SK-N-SH treated with all-trans-retinoic acid at 6 μM for 48 hours (cell line): ENCODE measurements at regions not wholly inside any gene's neighbourhood (a gene's known extent, or its start where the extent isn't known, plus 50 kb on each side); places are given as distances from the start of the nearest gene placed in this dataset.

Source experiments
- ATAC-seq: fragments of 200-7000 bp; cut with Tn5 transposase; 3 replicates; pipeline ENCODE4 v1.9.1; 2020; ENCODE audit warnings: mild to moderate bottlenecking, moderate library complexity
- ARNTL ChIP-seq: fragments of 450-650 bp; formaldehyde crosslinking; IDR thresholded peaks from 2 replicates; pipeline ENCODE4 v1.5.0; 2020; ENCODE audit warnings: low read depth, mild to moderate bottlenecking, moderate library complexity, borderline replicate concordance
- BACH2 ChIP-seq: fragments of 250-450 bp; sonication (Bioruptor Pico); IDR thresholded peaks from 2 replicates; pipeline ENCODE4 v1.9.0; 2021; ENCODE audit warnings: mild to moderate bottlenecking, borderline replicate concordance
- CSDC2 ChIP-seq: fragments of 250-450 bp; sonication (Bioruptor Pico); IDR thresholded peaks from 2 replicates; pipeline ENCODE4 v1.5.0; 2020; ENCODE audit warnings: mild to moderate bottlenecking, moderate library complexity
- GLIS3 ChIP-seq: fragments of 250-450 bp; sonication (Bioruptor Pico); IDR thresholded peaks from 2 replicates; pipeline ENCODE4 v1.5.0; 2020; ENCODE audit warnings: mild to moderate bottlenecking, moderate library complexity
- ISL1 ChIP-seq: fragments of 250-450 bp; sonication (Bioruptor Pico); IDR thresholded peaks from 2 replicates; pipeline ENCODE4 v2.1.2; 2022; ENCODE audit warnings: mild to moderate bottlenecking, moderate library complexity
- OSR1 ChIP-seq: fragments of 250-450 bp; sonication (Bioruptor Pico); IDR thresholded peaks from 2 replicates; pipeline ENCODE4 v1.8.0; 2022; ENCODE audit warnings: moderate library complexity, mild to moderate bottlenecking, inconsistent platforms
- PPARA ChIP-seq: fragments of 250-450 bp; sonication (Bioruptor Pico); IDR thresholded peaks from 2 replicates; pipeline ENCODE4 v1.5.0; 2020; ENCODE audit warnings: mild to moderate bottlenecking, borderline replicate concordance
- RARB ChIP-seq: fragments of 250-450 bp; sonication (Bioruptor Pico); IDR thresholded peaks from 2 replicates; pipeline ENCODE4 v1.8.0; 2021; ENCODE audit warnings: mild to moderate bottlenecking, moderate library complexity
- SNAI2 ChIP-seq: fragments of 250-450 bp; sonication (Bioruptor Pico); IDR thresholded peaks from 2 replicates; pipeline ENCODE4 v1.5.0; 2020; ENCODE audit warnings: mild to moderate bottlenecking, moderate library complexity
- TCF4 ChIP-seq: fragments of 250-450 bp; sonication (Bioruptor Pico); IDR thresholded peaks from 2 replicates; pipeline ENCODE4 v1.8.0; 2021; ENCODE audit warnings: mild to moderate bottlenecking, moderate library complexity, borderline replicate concordance
- TOX ChIP-seq: fragments of 250-450 bp; sonication (Bioruptor Pico); IDR thresholded peaks from 2 replicates; pipeline ENCODE4 v1.8.0; 2021; ENCODE audit warnings: mild to moderate bottlenecking, moderate library complexity, borderline replicate concordance
- ZC3H10 ChIP-seq: fragments of 250-450 bp; sonication (Bioruptor Pico); IDR thresholded peaks from 2 replicates; pipeline ENCODE4 v1.5.1; 2021; ENCODE audit warnings: mild to moderate bottlenecking, moderate library complexity
- ZFP3 ChIP-seq: fragments of 250-450 bp; sonication (Bioruptor Pico); IDR thresholded peaks from 2 replicates; pipeline ENCODE4 v1.5.0; 2020; ENCODE audit warnings: mild to moderate bottlenecking, moderate library complexity
- ZFP30 ChIP-seq: fragments of 450-650 bp; formaldehyde crosslinking; IDR thresholded peaks from 2 replicates; pipeline ENCODE4 v1.5.0; 2022; ENCODE audit warnings: mild to moderate bottlenecking, moderate library complexity
- ZNF565 ChIP-seq: fragments of 450-650 bp; formaldehyde crosslinking; conservative IDR thresholded peaks from 2 replicates; pipeline ENCODE4 v1.5.0; 2020; ENCODE audit warnings: low read depth, mild to moderate bottlenecking, moderate library complexity
- ZNF70 ChIP-seq: fragments of 450-650 bp; formaldehyde crosslinking; IDR thresholded peaks from 2 replicates; pipeline ENCODE4 v1.5.0; 2020; ENCODE audit warnings: mild to moderate bottlenecking, moderate library complexity
- ZNF8 ChIP-seq: fragments of 450-650 bp; formaldehyde crosslinking; IDR thresholded peaks from 2 replicates; pipeline ENCODE4 v1.5.0; 2020; ENCODE audit warnings: mild to moderate bottlenecking, moderate library complexity
- TF ChIP-seq, protein P1 (sequence below): fragments of 250-450 bp; sonication (Bioruptor Pico); IDR thresholded peaks from 2 replicates; pipeline ENCODE4 v1.8.0; 2021; ENCODE audit warnings: low read depth, mild to moderate bottlenecking, moderate library complexity, borderline replicate concordance
- TF ChIP-seq, protein P2 (sequence below): fragments of 250-450 bp; sonication (Bioruptor Pico); IDR thresholded peaks from 2 replicates; pipeline ENCODE4 v1.8.0; 2020; ENCODE audit warnings: mild to moderate bottlenecking, moderate library complexity, borderline replicate concordance
- TF ChIP-seq, protein P3 (sequence below): fragments of 250-450 bp; sonication (Bioruptor Pico); IDR thresholded peaks from 2 replicates; pipeline ENCODE4 v1.5.0; 2020; ENCODE audit warnings: mild to moderate bottlenecking, moderate library complexity
- TF ChIP-seq, protein P4 (sequence below): fragments of 250-450 bp; sonication (Bioruptor Pico); IDR thresholded peaks from 2 replicates; pipeline ENCODE4 v1.5.1; 2020; ENCODE audit warnings: low read depth, mild to moderate bottlenecking, moderate library complexity
- TF ChIP-seq, protein P5 (sequence below): fragments of 250-450 bp; sonication (Bioruptor Pico); IDR thresholded peaks from 2 replicates; pipeline ENCODE4 v1.5.1; 2021; ENCODE audit warnings: mild to moderate bottlenecking, moderate library complexity

DNA sequence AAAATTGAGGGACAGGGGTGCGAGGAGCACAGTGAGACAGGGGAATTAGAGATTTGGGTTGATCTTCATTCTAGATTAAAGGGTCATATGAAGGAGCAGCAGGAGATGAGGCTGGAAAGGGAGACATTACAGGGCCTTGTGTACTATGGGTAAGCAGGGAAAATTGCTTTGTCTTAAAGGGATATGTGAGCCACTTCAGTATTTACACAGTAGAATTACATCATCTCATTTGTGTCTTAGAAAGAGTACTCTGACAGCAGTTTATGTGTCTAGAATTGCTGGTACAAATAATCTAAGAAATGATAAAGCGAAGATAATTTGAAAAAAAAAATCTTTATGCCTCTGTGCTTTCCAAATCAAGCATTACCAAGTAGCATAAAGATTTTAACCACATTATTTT, 287.0 kb upstream of the ARRDC3 start:
- no peak for ATAC-seq
- TF ChIP-seq ZFP30 (no peak), ZNF8 (no peak), ISL1 (CRISPR knock-in tag) (no peak), ZNF70 (CRISPR knock-in tag) (no peak), ZFP3 (CRISPR knock-in tag) (no peak), TOX (no peak), ZNF565 (CRISPR knock-in tag) (no peak), ZC3H10 (CRISPR knock-in tag) (no peak), PPARA (CRISPR knock-in tag) (no peak), TCF4 (CRISPR knock-in tag) (no peak), CSDC2 (CRISPR knock-in tag) (no peak), BACH2 (no peak), ARNTL (CRISPR knock-in tag) (no peak), OSR1 (CRISPR knock-in tag) (no peak), RARB (CRISPR knock-in tag) (no peak), GLIS3 (CRISPR knock-in tag) (no peak), SNAI2 (no peak)
- TF ChIP-seq, protein P1, sequence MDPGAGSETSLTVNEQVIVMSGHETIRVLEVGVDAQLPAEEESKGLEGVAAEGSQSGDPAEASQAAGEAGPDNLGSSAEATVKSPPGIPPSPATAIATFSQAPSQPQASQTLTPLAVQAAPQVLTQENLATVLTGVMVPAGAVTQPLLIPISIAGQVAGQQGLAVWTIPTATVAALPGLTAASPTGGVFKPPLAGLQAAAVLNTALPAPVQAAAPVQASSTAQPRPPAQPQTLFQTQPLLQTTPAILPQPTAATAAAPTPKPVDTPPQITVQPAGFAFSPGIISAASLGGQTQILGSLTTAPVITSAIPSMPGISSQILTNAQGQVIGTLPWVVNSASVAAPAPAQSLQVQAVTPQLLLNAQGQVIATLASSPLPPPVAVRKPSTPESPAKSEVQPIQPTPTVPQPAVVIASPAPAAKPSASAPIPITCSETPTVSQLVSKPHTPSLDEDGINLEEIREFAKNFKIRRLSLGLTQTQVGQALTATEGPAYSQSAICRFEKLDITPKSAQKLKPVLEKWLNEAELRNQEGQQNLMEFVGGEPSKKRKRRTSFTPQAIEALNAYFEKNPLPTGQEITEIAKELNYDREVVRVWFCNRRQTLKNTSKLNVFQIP (CRISPR knock-in tag), result no peak
- TF ChIP-seq, protein P2, sequence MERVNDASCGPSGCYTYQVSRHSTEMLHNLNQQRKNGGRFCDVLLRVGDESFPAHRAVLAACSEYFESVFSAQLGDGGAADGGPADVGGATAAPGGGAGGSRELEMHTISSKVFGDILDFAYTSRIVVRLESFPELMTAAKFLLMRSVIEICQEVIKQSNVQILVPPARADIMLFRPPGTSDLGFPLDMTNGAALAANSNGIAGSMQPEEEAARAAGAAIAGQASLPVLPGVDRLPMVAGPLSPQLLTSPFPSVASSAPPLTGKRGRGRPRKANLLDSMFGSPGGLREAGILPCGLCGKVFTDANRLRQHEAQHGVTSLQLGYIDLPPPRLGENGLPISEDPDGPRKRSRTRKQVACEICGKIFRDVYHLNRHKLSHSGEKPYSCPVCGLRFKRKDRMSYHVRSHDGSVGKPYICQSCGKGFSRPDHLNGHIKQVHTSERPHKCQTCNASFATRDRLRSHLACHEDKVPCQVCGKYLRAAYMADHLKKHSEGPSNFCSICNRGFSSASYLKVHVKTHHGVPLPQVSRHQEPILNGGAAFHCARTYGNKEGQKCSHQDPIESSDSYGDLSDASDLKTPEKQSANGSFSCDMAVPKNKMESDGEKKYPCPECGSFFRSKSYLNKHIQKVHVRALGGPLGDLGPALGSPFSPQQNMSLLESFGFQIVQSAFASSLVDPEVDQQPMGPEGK (CRISPR knock-in tag), result no peak
- TF ChIP-seq, protein P3, sequence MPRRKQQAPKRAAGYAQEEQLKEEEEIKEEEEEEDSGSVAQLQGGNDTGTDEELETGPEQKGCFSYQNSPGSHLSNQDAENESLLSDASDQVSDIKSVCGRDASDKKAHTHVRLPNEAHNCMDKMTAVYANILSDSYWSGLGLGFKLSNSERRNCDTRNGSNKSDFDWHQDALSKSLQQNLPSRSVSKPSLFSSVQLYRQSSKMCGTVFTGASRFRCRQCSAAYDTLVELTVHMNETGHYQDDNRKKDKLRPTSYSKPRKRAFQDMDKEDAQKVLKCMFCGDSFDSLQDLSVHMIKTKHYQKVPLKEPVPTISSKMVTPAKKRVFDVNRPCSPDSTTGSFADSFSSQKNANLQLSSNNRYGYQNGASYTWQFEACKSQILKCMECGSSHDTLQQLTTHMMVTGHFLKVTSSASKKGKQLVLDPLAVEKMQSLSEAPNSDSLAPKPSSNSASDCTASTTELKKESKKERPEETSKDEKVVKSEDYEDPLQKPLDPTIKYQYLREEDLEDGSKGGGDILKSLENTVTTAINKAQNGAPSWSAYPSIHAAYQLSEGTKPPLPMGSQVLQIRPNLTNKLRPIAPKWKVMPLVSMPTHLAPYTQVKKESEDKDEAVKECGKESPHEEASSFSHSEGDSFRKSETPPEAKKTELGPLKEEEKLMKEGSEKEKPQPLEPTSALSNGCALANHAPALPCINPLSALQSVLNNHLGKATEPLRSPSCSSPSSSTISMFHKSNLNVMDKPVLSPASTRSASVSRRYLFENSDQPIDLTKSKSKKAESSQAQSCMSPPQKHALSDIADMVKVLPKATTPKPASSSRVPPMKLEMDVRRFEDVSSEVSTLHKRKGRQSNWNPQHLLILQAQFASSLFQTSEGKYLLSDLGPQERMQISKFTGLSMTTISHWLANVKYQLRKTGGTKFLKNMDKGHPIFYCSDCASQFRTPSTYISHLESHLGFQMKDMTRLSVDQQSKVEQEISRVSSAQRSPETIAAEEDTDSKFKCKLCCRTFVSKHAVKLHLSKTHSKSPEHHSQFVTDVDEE, result no peak

DNA sequence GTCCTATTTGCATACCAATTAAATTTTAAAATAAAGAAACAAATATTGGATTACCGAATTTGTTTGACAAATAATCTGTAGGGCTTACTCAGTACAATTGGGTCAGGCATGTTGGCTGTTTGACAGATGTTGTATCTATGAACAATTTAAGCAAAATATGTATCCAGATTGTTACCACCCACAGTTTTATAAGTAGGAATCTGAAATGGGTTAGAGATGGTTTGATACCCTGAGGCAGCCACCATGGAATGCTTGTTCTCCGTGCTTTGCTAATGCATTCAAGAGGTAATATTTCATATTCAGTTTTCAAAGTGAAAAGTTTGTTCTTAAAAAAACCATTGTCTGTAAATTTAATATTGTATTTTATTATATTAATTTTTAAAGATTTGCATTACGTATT, 285.1 kb upstream of the ARRDC3 start:
- TF ChIP-seq ISL1 (CRISPR knock-in tag) (no peak), RARB (CRISPR knock-in tag) (no peak), ZC3H10 (CRISPR knock-in tag) (no peak), SNAI2 (no peak), BACH2 (no peak)
- TF ChIP-seq, protein P4, sequence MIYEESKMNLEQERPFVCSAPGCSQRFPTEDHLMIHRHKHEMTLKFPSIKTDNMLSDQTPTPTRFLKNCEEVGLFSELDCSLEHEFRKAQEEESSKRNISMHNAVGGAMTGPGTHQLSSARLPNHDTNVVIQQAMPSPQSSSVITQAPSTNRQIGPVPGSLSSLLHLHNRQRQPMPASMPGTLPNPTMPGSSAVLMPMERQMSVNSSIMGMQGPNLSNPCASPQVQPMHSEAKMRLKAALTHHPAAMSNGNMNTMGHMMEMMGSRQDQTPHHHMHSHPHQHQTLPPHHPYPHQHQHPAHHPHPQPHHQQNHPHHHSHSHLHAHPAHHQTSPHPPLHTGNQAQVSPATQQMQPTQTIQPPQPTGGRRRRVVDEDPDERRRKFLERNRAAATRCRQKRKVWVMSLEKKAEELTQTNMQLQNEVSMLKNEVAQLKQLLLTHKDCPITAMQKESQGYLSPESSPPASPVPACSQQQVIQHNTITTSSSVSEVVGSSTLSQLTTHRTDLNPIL (CRISPR knock-in tag), result no peak
- TF ChIP-seq, protein P5, sequence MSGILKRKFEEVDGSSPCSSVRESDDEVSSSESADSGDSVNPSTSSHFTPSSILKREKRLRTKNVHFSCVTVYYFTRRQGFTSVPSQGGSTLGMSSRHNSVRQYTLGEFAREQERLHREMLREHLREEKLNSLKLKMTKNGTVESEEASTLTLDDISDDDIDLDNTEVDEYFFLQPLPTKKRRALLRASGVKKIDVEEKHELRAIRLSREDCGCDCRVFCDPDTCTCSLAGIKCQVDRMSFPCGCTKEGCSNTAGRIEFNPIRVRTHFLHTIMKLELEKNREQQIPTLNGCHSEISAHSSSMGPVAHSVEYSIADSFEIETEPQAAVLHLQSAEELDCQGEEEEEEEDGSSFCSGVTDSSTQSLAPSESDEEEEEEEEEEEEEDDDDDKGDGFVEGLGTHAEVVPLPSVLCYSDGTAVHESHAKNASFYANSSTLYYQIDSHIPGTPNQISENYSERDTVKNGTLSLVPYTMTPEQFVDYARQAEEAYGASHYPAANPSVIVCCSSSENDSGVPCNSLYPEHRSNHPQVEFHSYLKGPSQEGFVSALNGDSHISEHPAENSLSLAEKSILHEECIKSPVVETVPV (CRISPR knock-in tag), result no peak
- TF ChIP-seq, protein P1 (CRISPR knock-in tag), result no peak
- TF ChIP-seq, all 23 proteins: peak for 0

More for the DNA sequence above, 285.1 kb upstream of the ARRDC3 start:
- ATAC-seq, result no peak
